ENCODE measurements at regions not wholly inside any gene's neighbourhood (a gene's known extent, or its start where the extent isn't known, plus 50 kb on each side); places are given as distances from the start of the nearest gene placed in this dataset.

GRCh38 chr20:7770046-7770445, 170.2 kb downstream of the HAO1 start:
- TF ChIP-seq CTCF (IDR thresholded peaks at IDR 0.05) (no peak), REST (IDR thresholded peaks at IDR 0.05; ENCODE audit: insufficient read depth in 1 of 2, low read depth in 2 of 2, low read length in 1 of 2) (no peak)

Measured in Panc1 (cell line).